ENCODE measurements at regions not wholly inside any gene's neighbourhood (a gene's known extent, or its start where the extent isn't known, plus 50 kb on each side); places are given as distances from the start of the nearest gene placed in this dataset.

DNA sequence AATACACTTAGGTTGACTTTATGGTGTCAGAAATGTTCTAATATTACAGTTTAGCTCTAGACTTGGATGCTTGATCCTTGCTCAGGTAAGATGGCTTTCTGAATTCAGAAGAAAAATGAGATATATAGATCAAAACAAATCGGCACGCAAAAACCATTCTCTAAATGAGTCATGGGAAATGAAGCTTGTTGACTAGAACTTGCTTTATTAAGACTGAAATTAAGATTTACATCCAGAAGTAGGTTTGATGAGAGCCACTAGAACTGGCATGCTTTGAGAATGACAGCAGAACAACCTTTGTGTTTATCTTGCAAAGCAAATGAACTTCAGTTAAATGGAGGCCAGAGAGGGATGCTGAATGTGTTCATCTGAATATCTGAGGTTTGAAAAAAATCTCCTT is 304.9 kb upstream of the KLF3 start:
- TF ChIP-seq, protein P1, sequence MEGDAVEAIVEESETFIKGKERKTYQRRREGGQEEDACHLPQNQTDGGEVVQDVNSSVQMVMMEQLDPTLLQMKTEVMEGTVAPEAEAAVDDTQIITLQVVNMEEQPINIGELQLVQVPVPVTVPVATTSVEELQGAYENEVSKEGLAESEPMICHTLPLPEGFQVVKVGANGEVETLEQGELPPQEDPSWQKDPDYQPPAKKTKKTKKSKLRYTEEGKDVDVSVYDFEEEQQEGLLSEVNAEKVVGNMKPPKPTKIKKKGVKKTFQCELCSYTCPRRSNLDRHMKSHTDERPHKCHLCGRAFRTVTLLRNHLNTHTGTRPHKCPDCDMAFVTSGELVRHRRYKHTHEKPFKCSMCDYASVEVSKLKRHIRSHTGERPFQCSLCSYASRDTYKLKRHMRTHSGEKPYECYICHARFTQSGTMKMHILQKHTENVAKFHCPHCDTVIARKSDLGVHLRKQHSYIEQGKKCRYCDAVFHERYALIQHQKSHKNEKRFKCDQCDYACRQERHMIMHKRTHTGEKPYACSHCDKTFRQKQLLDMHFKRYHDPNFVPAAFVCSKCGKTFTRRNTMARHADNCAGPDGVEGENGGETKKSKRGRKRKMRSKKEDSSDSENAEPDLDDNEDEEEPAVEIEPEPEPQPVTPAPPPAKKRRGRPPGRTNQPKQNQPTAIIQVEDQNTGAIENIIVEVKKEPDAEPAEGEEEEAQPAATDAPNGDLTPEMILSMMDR (IDR thresholded peaks at IDR 0.05) = no peak
- TF ChIP-seq POLR2A (IDR thresholded peaks at IDR 0.05) = no peak
